Activated gamma-delta T cell treated with anti-CD3 and anti-CD28 coated beads, Interleukin-2, amount 50 U/mL, for 16 hours (primary cell): ENCODE measurements at regions not wholly inside any gene's neighbourhood (a gene's known extent, or its start where the extent isn't known, plus 50 kb on each side); places are given as distances from the start of the nearest gene placed in this dataset.
"Not testable (repeated sequence)": the region's sequence is repeated elsewhere in the genome, so short reads cannot be mapped to it uniquely, and the experiment has no call there.

Experiments
- DNase-seq: peaks from one replicate; pipeline ENCODE4 v3.0.0-alpha.2; 2020; ENCODE audit warnings: low read depth

DNA sequence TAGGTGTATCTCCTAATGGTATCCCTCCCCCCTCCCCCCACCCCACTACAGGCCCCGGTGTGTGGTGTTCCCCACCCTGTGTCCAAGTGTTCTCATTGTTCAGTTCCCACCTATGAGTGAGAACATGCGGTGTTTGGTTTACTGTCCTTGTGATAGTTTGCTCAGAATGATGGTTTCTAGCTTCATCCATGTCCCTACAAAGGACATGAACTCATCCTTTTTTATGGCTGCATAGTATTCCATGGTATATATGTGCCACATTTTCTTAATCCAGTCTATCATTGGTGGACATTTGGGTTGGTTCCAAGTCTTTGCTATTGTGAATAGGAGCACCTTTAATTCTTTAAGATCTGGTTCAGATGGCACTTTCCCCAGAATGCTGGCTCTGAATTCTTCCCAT, 58.5 kb upstream of the PTGFRN start:
- not testable (repeated sequence) for DNase-seq

DNA sequence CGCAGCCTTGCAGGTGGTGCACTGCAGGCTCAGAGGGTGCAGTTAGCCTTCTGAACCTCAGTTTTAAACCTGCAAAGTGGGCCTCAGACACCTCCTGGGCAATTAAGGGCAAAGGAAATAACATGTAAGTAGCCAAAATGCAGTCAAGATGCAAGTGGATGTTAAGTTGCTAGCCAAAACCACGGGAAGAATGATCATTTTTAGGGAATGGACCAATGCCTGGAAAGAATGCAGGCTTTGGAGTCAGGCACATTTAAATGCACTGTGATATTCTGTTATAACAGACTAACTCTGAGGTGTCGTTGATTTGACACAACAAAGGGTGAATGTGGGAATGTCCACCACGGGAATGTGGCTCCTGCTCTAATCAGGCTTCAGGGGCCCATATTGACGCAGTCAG, 57.9 kb upstream of the PTGFRN start:
- DNase-seq: no peak

- DNase-seq: no peak
These were observed 57.3 kb upstream of the PTGFRN start for GRCh38 chr1:116852367-116852766.

GRCh38 chr1:116852910-116853309, 56.8 kb upstream of the PTGFRN start:
- DNase-seq: no peak

- DNase-seq: no peak
These were observed 55.9 kb upstream of the PTGFRN start for GRCh38 chr1:116853680-116854402.

DNA sequence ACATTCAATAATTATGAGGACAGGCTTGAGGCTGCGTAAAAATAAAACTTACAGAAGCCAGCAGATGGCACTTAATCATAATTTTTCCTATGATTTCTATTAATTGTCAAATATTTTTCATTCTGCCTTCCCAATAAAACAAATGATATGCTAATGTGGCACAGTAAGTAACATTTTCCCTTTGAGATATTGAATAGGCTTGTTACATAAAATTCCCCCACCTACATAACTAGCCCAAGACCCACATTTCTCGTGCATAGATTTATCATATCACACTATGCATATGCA, 55.4 kb upstream of the PTGFRN start:
- DNase-seq: no peak

DNA sequence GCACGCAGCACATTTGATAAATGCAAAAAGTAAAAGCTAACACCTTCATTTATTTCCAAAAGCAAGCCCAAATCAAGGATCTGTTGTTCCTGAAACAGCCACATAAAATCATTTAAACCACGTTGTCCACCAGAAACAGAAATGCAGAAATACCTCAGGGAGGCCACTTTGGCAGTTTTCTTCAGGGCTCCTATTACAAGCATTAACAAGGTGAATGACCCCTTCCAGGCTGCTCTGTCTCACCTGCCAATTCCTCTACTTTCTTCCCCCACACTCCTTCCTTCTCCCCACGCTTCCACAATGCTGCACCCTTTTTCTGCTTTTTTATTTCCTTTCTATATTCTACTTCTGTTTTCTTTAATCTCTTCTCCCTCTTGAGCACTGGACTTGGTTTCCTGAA, 55.0 kb upstream of the PTGFRN start:
- DNase-seq: no peak

DNA sequence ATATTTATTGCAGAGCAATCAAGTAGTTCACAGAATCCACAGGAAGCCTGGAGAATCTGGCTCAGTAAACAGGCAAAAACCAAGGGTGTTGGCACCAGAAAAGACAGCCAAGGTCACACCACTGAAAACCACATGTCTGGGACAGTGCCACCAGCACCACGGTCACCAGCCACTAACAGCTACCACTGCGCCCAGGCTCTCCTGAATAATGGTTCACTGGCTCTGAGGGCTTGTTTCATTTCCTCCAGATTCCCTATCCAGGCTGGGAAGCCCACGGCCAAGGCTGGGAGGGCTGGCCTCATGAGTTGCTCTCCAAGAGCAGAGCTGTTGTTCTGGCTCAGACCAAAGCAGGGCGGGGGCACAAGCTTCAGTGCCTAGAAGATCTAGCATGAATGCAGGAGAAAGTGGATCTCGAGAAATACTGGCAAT, 54.5 kb upstream of the PTGFRN start:
- no peak for DNase-seq

DNA sequence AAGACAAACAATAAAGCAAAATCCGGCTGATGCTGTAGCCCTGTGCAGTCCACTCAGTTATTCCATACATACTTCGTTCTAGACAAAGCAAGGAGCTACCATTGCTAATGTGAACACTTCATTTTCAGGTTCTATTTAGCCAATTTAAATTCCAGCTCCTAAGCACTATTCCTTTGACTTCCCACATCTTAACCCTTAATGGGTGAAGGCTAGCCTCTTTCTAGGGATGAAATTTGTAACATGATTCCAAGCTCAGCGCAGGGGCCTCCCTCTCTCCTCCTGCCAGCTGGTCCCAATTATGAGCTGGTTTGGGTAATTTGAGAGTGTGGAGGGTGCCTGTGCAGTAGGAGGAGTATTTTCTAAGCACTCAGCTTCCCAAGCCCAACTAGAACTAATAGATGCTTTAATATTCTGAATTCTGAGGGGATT, 53.9 kb upstream of the PTGFRN start:
- DNase-seq: no peak

DNA sequence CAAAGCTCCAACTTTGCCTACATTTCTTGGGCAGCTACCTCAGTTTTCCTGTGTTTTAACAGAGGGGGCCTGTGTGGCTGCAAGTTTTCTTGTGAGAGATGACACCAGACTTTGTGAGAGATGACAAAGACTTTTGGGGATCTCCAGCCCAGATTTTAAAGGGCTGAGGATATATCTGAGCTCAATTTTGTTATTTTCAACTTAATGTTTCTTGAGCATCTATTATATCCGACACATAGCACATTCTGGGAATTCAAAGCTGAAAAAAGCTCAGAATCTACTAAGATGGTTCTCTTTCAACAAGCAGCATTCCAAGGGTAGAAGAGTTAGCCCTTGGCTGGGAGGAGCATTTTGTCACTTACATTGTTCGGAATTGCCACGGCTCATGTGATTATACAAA, 53.4 kb upstream of the PTGFRN start:
- no peak for DNase-seq

GRCh38 chr1:116857092-116857491, 52.6 kb upstream of the PTGFRN start:
- DNase-seq: no peak
